HEK293 (cell line): ENCODE measurements at regions not wholly inside any gene's neighbourhood (a gene's known extent, or its start where the extent isn't known, plus 50 kb on each side); places are given as distances from the start of the nearest gene placed in this dataset.

Experiments used
- CTCF ChIA-PET: fragments of 350-600 bp; formaldehyde crosslinking; extraction: SDS; loops from one replicate; lab custom pipeline; 2021; ENCODE audit warnings: antibody characterized with exemption; lab: Yijun Ruan, JAX
- POLR2A ChIA-PET: fragments of 300-600 bp; formaldehyde crosslinking; extraction: SDS; loops from one replicate; lab custom pipeline; 2020; ENCODE audit warnings: antibody characterized with exemption, inconsistent platforms; lab: Yijun Ruan, JAX
- H3K27ac ChIP-seq: fragments of 200-500 bp; sonication (Bioruptor generic); 2 replicates; pipeline ENCODE4 v1.5.1; 2014; ENCODE audit warnings: low read depth, low read length, control low read depth, inconsistent platforms; ENCODE audit errors: extremely low read depth
- H3K36me3 ChIP-seq, 2 experiments: fragments of 200-500 bp in 1 of 2; sonication (Bioruptor generic) in 1 of 2; 1 replicate in 1 of 2; 2 replicates in 1 of 2; pipeline ENCODE4 v1.5.1; 2014 to 2017; ENCODE audit warnings: inconsistent platforms in 2 of 2, low read length in 2 of 2; ENCODE audit not compliant: control insufficient read depth in 2 of 2, insufficient read depth in 1 of 2
- H3K4me1 ChIP-seq: fragments of 200-500 bp; sonication (Bioruptor generic); 2 replicates; pipeline ENCODE4 v1.5.1; 2014; ENCODE audit warnings: mild to moderate bottlenecking, low read length, inconsistent platforms; ENCODE audit not compliant: control insufficient read depth, insufficient read depth
- H3K4me3 ChIP-seq: 2 replicates; pipeline ENCODE4 v1.5.1; 2011; ENCODE audit warnings: low read depth, mild to moderate bottlenecking, control low read depth, low read length, moderate library complexity
- H3K9me3 ChIP-seq: fragments of 200-500 bp; sonication (Bioruptor generic); 2 replicates; pipeline ENCODE4 v1.5.1; 2014; ENCODE audit warnings: low read depth, low read length, inconsistent platforms; ENCODE audit not compliant: control insufficient read depth, insufficient read depth
- GLIS2 ChIP-seq: fragments of 450-650 bp; formaldehyde crosslinking; IDR thresholded peaks from 2 replicates; pipeline ENCODE4 v1.5.1; 2016; ENCODE audit warnings: missing biosample characterization, missing genetic modification characterization
- INSM2 ChIP-seq: fragments of 450-650 bp; formaldehyde crosslinking; IDR thresholded peaks from 2 replicates; pipeline ENCODE4 v1.5.1; 2016; ENCODE audit warnings: missing biosample characterization, missing genetic modification characterization
- PRDM10 ChIP-seq: fragments of 450-650 bp; formaldehyde crosslinking; IDR thresholded peaks from 2 replicates; pipeline ENCODE4 v1.5.1; 2016; ENCODE audit warnings: missing biosample characterization, missing genetic modification characterization
- RBAK ChIP-seq: fragments of 450-650 bp; formaldehyde crosslinking; IDR thresholded peaks from 2 replicates; pipeline ENCODE4 v1.5.1; 2016; ENCODE audit warnings: missing biosample characterization, missing genetic modification characterization
- WT1 ChIP-seq: fragments of 450-650 bp; formaldehyde crosslinking; IDR thresholded peaks from 2 replicates; pipeline ENCODE4 v1.5.1; 2016; ENCODE audit warnings: missing biosample characterization, missing genetic modification characterization
- ZEB2 ChIP-seq: fragments of 450-650 bp; formaldehyde crosslinking; IDR thresholded peaks from 2 replicates; pipeline ENCODE4 v1.5.1; 2016; ENCODE audit warnings: missing biosample characterization, missing genetic modification characterization
- ZNF138 ChIP-seq: fragments of 450-650 bp; formaldehyde crosslinking; IDR thresholded peaks from 2 replicates; pipeline ENCODE4 v1.5.1; 2016; ENCODE audit warnings: missing biosample characterization, missing genetic modification characterization, borderline replicate concordance
- ZNF335 ChIP-seq: fragments of 450-650 bp; formaldehyde crosslinking; conservative IDR thresholded peaks from 2 replicates; pipeline ENCODE4 v1.5.1; 2016; ENCODE audit warnings: missing biosample characterization, missing genetic modification characterization
- ZNF423 ChIP-seq: fragments of 450-650 bp; formaldehyde crosslinking; IDR thresholded peaks from 2 replicates; pipeline ENCODE4 v1.5.1; 2016; ENCODE audit warnings: missing biosample characterization, missing genetic modification characterization
- ZNF521 ChIP-seq: fragments of 450-650 bp; formaldehyde crosslinking; IDR thresholded peaks from 2 replicates; pipeline ENCODE4 v1.5.1; 2017; ENCODE audit warnings: missing biosample characterization, mild to moderate bottlenecking, missing genetic modification characterization
- ZNF549 ChIP-seq: fragments of 450-650 bp; IDR thresholded peaks from 2 replicates; pipeline ENCODE4 v1.5.1; 2018; ENCODE audit warnings: missing biosample characterization, missing genetic modification characterization, mild to moderate bottlenecking, inconsistent platforms, moderate library complexity
- ZNF558 ChIP-seq: fragments of 450-650 bp; formaldehyde crosslinking; IDR thresholded peaks from 2 replicates; pipeline ENCODE4 v1.5.1; 2016; ENCODE audit warnings: missing biosample characterization, missing genetic modification characterization
- ZNF561 ChIP-seq: fragments of 450-650 bp; IDR thresholded peaks from 2 replicates; pipeline ENCODE4 v1.5.1; 2018; ENCODE audit warnings: missing biosample characterization, missing genetic modification characterization, borderline replicate concordance
- ZNF624 ChIP-seq: fragments of 450-650 bp; formaldehyde crosslinking; IDR thresholded peaks from 2 replicates; pipeline ENCODE4 v1.5.1; 2017; ENCODE audit warnings: missing biosample characterization, missing genetic modification characterization
- ZNF677 ChIP-seq: fragments of 450-650 bp; IDR thresholded peaks from 2 replicates; pipeline ENCODE4 v1.5.0; 2018; ENCODE audit warnings: missing biosample characterization, mild to moderate bottlenecking, missing genetic modification characterization, moderate library complexity
- ZNF747 ChIP-seq: fragments of 450-650 bp; formaldehyde crosslinking; IDR thresholded peaks from 2 replicates; pipeline ENCODE4 v1.5.1; 2016; ENCODE audit warnings: missing biosample characterization, missing genetic modification characterization
- TF ChIP-seq, protein P1 (sequence below): fragments of 450-650 bp; formaldehyde crosslinking; IDR thresholded peaks from 2 replicates; pipeline ENCODE4 v1.5.1; 2016; ENCODE audit warnings: missing biosample characterization, missing genetic modification characterization
- TF ChIP-seq, protein P2 (sequence below): fragments of 450-650 bp; formaldehyde crosslinking; IDR thresholded peaks from 2 replicates; pipeline ENCODE4 v1.5.1; 2016; ENCODE audit warnings: missing biosample characterization, missing genetic modification characterization
- TF ChIP-seq, protein P3 (sequence below): fragments of 450-650 bp; formaldehyde crosslinking; IDR thresholded peaks from 2 replicates; pipeline ENCODE4 v1.5.1; 2017; ENCODE audit warnings: missing biosample characterization, missing genetic modification characterization

DNA sequence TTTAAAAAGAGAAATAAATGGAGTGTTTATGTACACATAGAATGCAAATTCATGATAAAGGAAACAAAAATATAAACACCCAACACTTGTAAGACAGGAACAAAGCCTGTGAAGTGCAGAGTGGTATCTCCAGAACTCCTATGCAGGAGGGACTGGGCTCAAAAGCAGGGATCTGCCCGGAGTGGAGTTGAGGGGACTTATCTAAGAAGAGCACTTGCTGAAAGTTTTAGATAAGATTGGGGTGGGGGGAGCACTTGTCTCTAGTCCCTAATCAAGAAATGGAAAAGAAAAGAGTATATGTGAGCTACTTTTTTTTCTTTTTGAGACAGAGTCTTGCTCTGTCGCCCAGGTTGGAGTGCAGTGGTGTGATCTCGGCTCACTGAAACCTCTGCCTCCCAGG is 840.4 kb downstream of the MAT2B start:
- ChIA-PET CTCF (no interaction called here), POLR2A (no interaction called here)
- Histone ChIP-seq H3K9me3 (no peaks in the 10 kb centered on the region), H3K4me3 (no peak overlapping the region), H3K4me1 (no peaks in the 10 kb centered on the region), H3K27ac (no peak overlapping the region), H3K36me3 (no peaks in the 10 kb centered on the region)
- TF ChIP-seq ZNF747 (tag by site-specific recombination), result no peak
- TF ChIP-seq INSM2 (tag by site-specific recombination), result no peak
- TF ChIP-seq ZNF138 (tag by site-specific recombination), result no peak

- CTCF ChIA-PET, result interaction anchor here (0.6 kb wide), 1 partner anchor 52 kb away, joined by 5 read pairs; no protein-coding TSS in a partner anchor
- Histone ChIP-seq H3K9me3 (no peaks in the 10 kb centered on the region), H3K4me1 (no peaks in the 10 kb centered on the region), H3K27ac (no peak overlapping the region), H3K36me3 (no peaks in the 10 kb centered on the region), H3K4me3 (no peak overlapping the region)
- TF ChIP-seq ZEB2 (tag by site-specific recombination), result no peak
- TF ChIP-seq ZNF423 (tag by site-specific recombination), result no peak
- TF ChIP-seq ZNF558 (tag by site-specific recombination), result no peak
- no peak for TF ChIP-seq WT1 (tag by site-specific recombination)
- no peak for TF ChIP-seq ZNF521 (tag by site-specific recombination)
- TF ChIP-seq ZNF335 (tag by site-specific recombination), result no peak
- no peak for TF ChIP-seq ZNF624 (tag by site-specific recombination)
- no peak for TF ChIP-seq ZNF561 (tag by site-specific recombination)
- TF ChIP-seq RBAK (tag by site-specific recombination), result no peak
- TF ChIP-seq, protein P1, sequence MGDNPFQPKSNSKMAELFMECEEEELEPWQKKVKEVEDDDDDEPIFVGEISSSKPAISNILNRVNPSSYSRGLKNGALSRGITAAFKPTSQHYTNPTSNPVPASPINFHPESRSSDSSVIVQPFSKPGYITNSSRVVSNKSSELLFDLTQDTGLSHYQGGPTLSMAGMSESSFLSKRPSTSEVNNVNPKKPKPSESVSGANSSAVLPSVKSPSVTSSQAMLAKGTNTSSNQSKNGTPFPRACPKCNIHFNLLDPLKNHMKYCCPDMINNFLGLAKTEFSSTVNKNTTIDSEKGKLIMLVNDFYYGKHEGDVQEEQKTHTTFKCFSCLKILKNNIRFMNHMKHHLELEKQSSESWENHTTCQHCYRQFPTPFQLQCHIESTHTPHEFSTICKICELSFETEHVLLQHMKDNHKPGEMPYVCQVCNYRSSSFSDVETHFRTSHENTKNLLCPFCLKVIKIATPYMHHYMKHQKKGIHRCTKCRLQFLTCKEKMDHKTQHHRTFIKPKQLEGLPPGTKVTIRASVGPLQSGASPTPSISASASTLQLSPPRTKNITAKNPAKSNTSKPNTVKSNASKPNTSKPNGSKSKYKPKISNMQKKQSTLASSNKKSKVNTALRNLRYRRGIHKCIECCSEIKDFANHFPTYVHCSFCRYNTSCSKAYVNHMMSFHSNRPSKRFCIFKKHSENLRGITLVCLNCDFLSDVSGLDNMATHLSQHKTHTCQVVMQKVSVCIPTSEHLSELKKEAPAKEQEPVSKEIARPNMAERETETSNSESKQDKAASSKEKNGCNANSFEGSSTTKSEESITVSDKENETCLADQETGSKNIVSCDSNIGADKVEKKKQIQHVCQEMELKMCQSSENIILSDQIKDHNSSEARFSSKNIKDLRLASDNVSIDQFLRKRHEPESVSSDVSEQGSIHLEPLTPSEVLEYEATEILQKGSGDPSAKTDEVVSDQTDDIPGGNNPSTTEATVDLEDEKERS, result no peak
- no peak for TF ChIP-seq ZNF677 (tag by site-specific recombination)
- no peak for TF ChIP-seq ZNF549 (tag by site-specific recombination)
- TF ChIP-seq, protein P2, sequence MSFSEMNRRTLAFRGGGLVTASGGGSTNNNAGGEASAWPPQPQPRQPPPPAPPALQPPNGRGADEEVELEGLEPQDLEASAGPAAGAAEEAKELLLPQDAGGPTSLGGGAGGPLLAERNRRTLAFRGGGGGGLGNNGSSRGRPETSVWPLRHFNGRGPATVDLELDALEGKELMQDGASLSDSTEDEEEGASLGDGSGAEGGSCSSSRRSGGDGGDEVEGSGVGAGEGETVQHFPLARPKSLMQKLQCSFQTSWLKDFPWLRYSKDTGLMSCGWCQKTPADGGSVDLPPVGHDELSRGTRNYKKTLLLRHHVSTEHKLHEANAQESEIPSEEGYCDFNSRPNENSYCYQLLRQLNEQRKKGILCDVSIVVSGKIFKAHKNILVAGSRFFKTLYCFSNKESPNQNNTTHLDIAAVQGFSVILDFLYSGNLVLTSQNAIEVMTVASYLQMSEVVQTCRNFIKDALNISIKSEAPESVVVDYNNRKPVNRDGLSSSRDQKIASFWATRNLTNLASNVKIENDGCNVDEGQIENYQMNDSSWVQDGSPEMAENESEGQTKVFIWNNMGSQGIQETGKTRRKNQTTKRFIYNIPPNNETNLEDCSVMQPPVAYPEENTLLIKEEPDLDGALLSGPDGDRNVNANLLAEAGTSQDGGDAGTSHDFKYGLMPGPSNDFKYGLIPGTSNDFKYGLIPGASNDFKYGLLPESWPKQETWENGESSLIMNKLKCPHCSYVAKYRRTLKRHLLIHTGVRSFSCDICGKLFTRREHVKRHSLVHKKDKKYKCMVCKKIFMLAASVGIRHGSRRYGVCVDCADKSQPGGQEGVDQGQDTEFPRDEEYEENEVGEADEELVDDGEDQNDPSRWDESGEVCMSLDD (tag by site-specific recombination), result no peak
- TF ChIP-seq GLIS2 (tag by site-specific recombination), result no peak
- TF ChIP-seq, protein P3, sequence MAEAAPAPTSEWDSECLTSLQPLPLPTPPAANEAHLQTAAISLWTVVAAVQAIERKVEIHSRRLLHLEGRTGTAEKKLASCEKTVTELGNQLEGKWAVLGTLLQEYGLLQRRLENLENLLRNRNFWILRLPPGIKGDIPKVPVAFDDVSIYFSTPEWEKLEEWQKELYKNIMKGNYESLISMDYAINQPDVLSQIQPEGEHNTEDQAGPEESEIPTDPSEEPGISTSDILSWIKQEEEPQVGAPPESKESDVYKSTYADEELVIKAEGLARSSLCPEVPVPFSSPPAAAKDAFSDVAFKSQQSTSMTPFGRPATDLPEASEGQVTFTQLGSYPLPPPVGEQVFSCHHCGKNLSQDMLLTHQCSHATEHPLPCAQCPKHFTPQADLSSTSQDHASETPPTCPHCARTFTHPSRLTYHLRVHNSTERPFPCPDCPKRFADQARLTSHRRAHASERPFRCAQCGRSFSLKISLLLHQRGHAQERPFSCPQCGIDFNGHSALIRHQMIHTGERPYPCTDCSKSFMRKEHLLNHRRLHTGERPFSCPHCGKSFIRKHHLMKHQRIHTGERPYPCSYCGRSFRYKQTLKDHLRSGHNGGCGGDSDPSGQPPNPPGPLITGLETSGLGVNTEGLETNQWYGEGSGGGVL, result no peak
- TF ChIP-seq PRDM10 (tag by site-specific recombination), result no peak
- POLR2A ChIA-PET, result no interaction called here
Measured at GRCh38 chr5:164346785-164347630, 841.6 kb downstream of the MAT2B start.
